NCI-H2227 (cell line): ENCODE measurements at regions not wholly inside any gene's neighbourhood (a gene's known extent, or its start where the extent isn't known, plus 50 kb on each side); places are given as distances from the start of the nearest gene placed in this dataset.
A peak's percentile ranks its signal among the peaks of the same experiment; 100 is the strongest.

ENCODE experiments used
- DNase-seq: peaks from one replicate; lab custom pipeline; 2025; ENCODE audit not compliant: unreplicated experiment; lab: John Stamatoyannopoulos, UW

DNA sequence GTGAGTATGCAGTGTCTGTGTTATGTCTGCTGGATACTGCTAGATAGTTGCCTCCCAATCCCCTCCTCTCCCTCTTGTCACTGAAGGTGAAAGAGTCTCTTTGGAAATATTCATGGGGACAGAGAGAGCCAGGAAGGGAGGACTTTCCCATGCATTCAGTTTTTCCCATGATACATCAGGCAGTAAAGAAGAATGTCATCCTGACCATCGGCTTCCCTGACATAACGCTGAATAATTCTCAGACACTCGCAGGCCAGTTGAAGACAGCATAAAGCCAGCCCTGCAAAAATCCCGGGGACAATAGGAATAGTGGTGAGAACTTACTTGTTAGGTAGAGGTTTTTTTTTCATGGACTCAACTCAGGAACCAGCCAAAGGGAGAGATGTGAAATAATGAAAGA is 58.1 kb downstream of the KLF4 start:
- no peak for DNase-seq

GRCh38 chr9:107430071-107430470 is 59.5 kb downstream of the KLF4 start:
- DNase-seq = no peak

DNA sequence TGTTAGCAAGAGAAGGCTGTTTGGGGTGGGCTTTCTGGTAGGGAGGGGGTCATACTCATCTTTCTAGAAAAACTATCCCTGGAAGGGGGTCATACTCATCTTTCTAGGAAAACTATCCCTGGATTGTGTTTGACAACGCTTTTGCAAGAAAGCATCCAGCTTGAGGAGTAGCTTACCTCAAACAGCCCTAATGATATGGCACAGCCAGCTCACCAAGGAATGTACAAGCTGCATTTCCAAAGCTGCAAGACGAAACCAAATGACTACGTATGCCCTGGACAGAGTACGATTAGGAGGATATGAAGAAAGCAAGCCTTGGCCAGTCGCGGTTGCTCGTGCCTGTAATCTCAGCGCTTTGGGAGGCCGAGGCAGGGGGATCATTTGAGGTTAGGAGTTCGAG is 63.4 kb downstream of the KLF4 start:
- DNase-seq = no peak

DNA sequence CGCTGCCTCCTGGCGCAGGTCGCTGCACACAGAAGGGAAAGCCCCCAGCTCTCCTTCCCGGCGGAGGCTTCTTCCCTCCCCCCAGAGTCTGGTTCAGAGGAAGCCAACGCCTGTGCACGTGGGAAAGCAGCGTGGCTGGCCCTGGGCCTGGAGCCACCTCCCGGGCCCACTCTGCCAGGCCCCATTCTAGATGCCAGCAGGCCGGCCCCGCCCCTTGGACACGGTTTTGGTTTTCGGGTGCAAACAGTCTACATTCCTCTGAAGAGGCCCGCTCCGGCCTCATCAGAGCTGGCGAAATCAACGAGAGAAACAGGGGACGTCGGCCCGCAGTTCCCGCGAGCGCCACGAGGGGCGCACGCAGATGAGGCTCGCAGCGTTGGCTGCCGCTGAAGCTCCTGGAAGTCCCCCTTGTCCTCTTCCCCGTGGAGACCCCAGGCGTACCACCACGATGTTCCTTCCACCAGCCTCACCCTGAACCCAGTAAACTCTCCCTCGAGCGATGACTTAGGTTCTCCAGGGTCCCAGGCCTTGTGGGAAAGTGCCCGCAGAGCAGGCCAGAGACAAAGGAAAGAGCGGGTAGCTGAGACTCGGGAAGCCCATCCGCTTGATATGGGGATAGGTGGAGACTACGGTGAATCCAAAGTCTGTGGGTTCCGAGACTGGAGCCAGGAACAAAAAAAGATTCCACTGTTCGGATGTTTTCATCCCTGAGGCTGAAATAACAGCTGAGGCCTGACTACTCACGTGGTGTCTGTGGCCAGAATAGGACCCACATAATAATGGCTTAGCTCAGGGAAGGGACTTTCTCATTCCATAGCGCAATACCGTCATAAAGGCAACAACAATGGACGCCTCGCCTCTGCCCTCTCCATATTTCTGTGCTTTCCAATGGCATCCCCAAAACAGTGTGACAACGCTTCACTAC is 64.2 kb downstream of the KLF4 start:
- no peak for DNase-seq

- DNase-seq = no peak
Measured at GRCh38 chr9:107423540-107423939, 66.0 kb downstream of the KLF4 start.

GRCh38 chr9:107422189-107423185 is 67.1 kb downstream of the KLF4 start:
- peak; percentile 49 for DNase-seq

- DNase-seq = no peak
Measured at GRCh38 chr9:107410420-107410819, 79.1 kb downstream of the KLF4 start.

GRCh38 chr9:107409581-107410389 is 79.8 kb downstream of the KLF4 start:
- no peak for DNase-seq

DNA sequence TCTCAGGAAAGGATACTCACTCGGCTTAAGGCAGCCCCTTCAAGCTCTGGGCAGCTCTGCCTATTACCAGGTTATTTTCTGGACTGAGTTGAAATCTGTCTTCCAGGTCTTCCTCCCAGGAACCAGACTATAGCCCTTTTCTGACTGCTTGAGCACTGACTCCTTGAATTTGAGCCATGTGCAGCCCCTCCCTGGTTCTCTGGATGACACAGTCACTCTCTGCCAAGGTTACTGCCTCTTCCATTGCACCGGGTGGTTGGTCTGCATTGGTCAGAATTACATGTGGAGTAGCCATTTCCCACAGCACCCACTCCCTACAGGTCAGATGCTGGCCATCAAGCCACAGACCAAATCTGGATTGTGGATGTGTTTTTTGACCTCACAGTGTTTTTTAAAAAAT is 81.9 kb downstream of the KLF4 start:
- no peak for DNase-seq

- no peak for DNase-seq
Measured at GRCh38 chr9:107405511-107405910, 84.1 kb downstream of the KLF4 start.

DNA sequence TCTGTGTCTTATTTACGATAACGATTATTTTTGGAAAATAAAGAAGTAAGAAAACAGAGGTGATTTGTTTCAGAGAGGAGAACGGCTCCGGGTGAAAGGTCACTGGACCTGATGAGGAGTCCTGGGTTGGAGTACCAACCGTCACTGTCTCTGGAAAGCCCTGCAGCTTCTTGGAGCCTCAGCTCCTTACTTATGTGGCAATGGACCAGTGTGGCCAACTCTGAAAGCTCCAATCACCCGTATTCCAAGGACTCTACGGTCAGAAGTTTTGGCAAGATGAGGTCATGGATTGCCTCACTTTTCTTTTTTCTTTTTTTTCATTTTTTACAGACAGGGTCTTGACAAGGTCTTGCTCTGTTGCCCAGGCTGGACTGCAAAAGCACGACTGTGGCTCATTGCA is 84.8 kb downstream of the KLF4 start:
- DNase-seq = no peak

GRCh38 chr9:107404161-107404560 is 85.4 kb downstream of the KLF4 start:
- DNase-seq = no peak

DNA sequence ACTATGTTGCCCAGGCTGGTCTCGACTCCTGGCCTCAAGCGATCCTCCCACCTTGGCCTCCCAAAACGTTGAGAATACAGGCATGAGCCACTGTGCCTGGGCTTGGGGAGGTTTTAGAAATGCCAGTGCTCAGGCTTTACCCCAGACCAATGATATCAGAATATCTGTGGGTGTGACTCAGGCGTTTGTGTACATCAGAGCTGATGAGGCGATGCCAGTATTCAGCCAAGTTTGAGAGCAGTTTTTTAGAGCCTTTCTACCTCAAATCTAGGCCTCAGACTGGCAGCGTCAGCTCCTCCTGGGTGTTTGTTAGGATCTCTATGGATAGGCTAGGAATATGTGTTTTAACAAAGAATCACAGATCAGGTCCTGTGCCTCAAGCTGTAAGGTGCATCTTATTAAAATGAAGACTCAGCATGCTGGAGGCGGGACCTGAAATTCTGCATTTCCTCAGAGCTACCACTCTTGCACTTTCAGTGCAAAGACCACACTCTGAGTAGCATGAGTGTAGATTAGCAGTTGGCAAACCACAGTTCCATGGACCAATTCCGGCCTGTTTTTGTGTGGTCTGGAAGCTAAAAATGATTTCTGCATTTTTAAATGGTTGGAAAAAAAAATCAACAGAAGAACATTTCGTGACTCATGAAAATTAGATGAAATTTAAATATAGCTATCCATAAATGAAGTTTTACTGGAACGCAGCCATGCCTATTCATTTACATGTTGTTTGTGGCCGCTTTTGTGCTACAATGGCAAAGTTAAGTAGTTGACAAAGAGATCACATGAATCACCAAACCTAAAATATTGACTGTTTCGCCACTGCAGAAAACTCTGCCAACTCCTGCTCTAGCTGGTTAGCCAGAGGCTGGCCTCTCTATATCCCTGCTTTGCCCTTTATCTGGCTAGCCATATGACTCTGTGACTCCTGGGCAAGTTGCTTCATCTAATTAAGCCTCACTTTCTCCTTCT is 92.2 kb downstream of the KLF4 start:
- no peak for DNase-seq

DNA sequence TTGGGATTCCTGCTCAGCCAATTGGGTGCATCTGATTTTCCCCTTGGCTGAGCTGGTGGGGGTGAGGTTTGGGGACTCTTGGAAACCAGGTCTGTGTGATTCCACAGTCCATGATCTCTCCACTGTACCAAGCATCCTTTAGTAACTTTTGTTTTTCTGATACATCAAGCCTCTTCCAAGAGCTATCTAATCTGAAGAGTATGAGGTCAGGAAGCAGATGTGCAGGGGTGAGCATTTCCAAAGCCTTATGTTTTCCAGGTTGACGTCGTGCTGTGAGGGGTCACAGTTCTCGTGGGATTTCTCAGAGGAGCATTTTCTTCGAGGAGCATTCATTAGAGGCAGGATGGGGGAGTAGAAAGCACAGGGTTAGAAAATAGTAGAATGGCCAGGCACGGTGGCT is 95.3 kb downstream of the KLF4 start:
- peak; percentile 4 for DNase-seq

DNA sequence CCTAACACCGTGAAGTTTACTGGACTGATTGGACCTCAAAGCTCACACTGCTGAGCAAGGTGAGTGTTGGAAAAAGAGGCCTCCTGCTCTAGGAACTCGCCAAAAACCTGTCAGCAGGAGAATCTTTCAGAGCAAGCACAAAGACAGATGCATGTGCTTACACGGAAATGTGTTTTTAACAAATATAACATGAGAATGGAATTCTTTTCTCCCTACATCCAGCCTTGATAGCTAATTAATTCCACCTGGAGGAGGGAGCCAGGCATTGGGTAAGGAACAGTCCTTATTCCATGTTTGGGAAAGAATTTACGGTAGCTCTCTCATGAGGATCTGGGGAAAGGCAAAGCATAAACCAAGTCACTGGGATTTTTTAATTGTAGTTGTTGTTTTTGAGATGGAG is 98.8 kb downstream of the KLF4 start:
- no peak for DNase-seq

GRCh38 chr9:107390279-107390678 is 99.3 kb downstream of the KLF4 start:
- no peak for DNase-seq

DNA sequence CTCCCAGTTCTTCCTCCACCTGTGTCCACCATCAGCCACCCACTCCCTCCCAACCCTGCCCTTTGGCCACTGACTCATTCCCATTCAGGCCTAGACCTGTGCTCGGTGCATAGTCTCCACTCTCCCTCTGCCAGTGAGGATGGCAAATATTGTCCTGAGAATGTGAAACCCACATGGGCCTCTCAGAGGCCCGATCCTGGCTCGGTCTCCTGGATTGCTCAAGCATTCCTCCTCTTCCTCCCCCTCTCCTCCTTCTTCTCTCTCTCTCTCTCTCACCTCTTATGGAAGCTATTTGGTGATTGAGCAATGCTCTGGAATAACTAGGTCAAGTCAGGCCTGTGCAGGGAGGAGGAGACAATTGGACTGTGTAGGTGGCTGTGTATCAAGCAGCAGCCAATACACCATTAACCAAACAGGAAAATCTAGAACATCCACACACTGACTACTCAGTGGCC is 99.9 kb downstream of the KLF4 start:
- DNase-seq = no peak

- DNase-seq = no peak
Measured at GRCh38 chr9:107388890-107389289, 100.7 kb downstream of the KLF4 start.

DNA sequence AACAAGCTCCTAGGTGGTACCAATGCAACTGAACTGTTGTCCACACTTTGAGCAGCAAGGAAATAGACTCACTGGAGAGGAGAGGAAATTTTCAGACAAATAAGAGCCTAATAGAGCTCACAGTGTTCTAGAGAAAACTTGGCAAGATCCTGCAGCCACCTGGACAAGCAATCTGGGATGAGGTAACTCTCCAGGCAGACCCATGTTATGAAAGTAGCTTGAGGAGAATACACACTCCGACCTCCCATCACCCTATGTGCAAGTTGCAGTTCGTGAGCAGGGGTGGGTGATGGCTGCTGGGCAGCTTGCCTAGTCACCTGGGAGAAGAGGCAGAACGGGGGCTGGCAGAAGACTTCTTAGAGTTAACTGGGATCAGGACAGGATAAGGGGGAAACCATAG is 102.2 kb downstream of the KLF4 start:
- no peak for DNase-seq

GRCh38 chr9:107386396-107386795 is 103.2 kb downstream of the KLF4 start:
- no peak for DNase-seq
